GM18520 (cell line): ENCODE measurements at regions not wholly inside any gene's neighbourhood (a gene's known extent, or its start where the extent isn't known, plus 50 kb on each side); places are given as distances from the start of the nearest gene placed in this dataset.
A peak's percentile ranks its signal among the peaks of the same experiment; 100 is the strongest.
"Not testable (repeated sequence)": the region's sequence is repeated elsewhere in the genome, so short reads cannot be mapped to it uniquely, and the experiment has no call there.

ENCODE experiments used
- ATAC-seq: cut with Tn5 transposase; IDR thresholded peaks from one replicate; pipeline ENCODE4 v1.9.1; 2021; ENCODE audit not compliant: unreplicated experiment

GRCh38 chr6:144528743-144529425 lies 243.7 kb downstream of the UTRN start:
- no peak for ATAC-seq

- ATAC-seq = no peak
These were observed 245.0 kb downstream of the UTRN start for GRCh38 chr6:144530118-144530517.

GRCh38 chr6:144532238-144532637 lies 247.1 kb downstream of the UTRN start:
- ATAC-seq = not testable (repeated sequence)

GRCh38 chr6:144534180-144534579 lies 249.0 kb downstream of the UTRN start:
- ATAC-seq = no peak

GRCh38 chr6:144535630-144536029 lies 250.5 kb downstream of the UTRN start:
- no peak for ATAC-seq

GRCh38 chr6:144536079-144536478 lies 250.9 kb downstream of the UTRN start:
- no peak for ATAC-seq

DNA sequence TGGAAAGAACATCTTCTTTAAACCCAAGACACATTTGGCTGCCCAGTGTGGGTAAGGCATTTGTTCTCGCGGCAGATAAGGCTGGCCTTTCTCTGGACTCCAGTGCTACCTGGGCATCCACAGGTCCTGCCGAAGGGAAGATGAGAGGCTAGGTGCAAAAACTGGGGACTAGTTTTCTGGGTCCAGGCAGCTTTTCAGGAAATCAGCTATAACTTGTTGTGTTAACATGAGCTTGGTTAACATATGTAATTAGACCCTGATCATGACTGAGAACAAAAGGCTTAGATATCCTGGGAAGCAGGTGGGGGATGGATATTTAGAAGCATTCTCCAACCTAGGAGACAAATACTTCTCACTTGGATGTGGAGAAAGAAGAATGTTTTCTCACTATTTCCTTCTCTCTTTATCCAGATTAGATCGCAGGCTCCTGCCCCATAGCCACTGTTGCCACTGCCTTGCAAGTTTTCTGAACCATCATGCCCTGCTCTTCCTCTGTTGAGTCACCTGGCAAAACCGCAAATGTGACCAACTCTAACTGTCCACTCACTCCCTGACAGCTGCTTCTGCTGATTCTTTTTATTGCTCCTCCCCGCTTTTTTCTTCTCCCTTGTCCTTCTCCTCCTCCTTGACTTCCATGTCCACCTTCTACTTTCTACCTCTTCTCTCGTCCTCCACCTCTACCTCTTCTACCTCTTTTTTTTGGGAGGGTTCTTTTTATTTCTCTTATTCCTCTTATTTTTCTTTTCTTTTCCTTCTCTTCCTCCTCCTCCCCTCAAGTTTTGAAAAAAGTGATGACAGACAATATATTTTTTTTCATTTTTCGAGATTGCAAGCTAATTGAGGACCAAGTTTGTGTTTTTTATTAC lies 258.1 kb downstream of the UTRN start:
- no peak for ATAC-seq

- peak; percentile 82 for ATAC-seq
These were observed 259.2 kb downstream of the UTRN start for GRCh38 chr6:144544266-144544830.

GRCh38 chr6:144546807-144547206 lies 261.7 kb downstream of the UTRN start:
- no peak for ATAC-seq

GRCh38 chr6:144547409-144547808 lies 262.3 kb downstream of the UTRN start:
- no peak for ATAC-seq

- no peak for ATAC-seq
These were observed 263.4 kb downstream of the UTRN start for GRCh38 chr6:144548536-144548935.

DNA sequence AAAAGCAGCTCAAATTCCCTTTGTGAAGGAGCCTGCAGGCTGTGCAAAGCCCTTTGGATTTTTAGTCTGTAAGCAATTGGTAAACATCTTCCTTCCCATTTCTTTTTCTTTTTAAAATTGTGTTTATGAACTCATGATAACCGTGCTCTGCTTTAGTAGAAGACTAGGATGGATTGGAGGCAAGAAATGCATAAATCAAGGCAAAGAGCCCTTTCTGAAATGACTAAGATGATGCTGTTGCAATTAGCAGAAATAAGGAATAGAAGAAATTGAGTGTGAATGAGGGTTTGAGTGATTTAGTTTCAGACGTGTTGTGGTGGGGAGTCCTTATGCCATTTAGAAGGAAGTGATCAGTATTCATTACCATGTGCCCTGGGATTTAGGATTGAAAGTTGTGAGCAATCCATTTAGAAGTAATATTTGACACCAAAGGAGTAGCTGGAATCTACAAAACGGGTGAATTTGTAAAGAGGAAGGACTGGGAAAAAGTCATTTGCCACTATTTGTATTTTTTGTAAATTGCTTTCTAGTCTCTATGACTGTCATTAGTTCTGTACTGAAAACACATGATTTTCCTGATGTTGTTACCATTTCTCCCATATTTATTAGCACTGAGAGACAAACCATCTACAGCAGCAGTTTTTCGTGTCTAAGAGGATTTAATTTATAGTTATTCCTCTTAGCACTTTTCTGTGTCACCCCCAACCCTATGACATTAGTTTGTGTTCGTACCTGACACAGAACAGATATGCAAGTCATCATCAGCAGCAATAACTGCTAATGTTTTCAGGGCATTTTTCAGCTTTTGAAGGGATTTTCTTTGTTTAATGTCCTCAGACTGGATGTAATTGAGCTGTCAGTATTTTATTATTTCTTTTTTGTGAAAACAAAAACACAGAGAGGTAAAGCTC lies 265.0 kb downstream of the UTRN start:
- no peak for ATAC-seq

- ATAC-seq = no peak
These were observed 266.2 kb downstream of the UTRN start for GRCh38 chr6:144551339-144551738.

- ATAC-seq = no peak
These were observed 269.9 kb downstream of the UTRN start for GRCh38 chr6:144555066-144555465.

DNA sequence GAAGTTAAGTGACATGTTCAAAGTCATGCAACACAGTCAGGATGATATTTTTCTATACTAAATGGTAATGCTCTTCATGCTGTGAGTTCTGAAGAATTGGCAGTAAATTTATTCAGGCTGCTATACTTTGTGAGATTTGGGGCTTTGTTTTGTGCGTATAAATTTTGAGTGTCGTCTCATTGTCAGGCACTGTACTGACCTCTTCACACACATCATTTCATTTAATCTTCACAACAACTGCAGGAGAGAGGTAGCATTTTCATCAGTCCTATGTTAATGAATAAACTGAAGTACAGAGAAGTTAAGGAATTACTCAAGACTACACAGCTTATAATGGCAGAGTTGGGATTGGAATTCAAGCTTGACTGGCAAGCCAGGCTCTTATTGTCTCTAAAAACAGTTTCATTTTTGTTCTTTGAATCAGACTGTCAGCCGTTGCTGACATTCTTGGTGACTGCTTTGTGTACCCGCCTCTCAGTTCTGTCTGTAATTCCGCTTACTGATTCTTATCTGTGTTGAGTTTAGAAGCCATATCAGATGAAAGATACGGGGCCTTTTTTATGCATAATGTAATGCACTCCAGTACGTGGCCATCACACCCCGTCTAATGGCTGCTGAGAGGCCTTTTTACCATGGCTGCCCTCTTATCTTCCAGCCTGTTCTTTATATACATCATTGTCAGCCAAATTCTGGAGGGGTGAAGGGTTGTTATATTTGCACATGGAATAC lies 274.9 kb downstream of the UTRN start:
- ATAC-seq = no peak

GRCh38 chr6:144561455-144562043 lies 276.4 kb downstream of the UTRN start:
- no peak for ATAC-seq

GRCh38 chr6:144564202-144564601 lies 279.1 kb downstream of the UTRN start:
- no peak for ATAC-seq

DNA sequence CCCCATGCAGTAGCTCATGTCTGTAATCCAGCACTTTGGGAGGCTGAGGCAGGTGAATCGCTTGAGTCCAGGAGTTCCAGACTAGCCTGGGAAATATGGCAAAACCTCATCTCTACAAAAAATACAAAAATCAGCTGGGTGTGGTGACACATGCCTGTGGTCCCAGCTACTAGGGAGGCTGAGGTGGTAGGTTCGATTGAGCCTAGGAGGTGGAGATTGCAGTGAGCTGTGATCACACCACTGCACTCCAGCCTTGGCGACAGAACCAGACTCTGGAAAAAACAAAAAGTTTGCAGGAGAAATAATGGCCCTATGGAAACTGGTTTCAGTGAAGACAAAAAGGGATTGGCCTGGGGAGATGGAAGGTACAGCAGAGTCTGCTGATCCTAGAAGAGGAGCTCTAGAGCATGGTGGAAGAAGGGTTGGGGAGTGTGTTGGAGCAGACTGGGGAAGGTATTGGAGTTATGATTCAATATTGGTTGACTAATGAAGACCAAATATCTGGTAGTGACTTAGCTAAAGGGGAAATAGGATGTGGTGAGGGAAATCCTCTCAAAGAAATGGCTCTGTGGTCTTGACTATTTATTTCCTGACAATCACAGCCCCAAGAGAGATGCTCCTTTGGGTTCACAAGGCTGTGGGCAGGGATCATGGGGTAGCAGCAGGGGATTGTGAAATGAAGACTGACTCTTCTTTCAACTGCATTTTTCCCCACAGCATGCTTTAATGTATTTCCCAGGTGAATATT lies 281.9 kb downstream of the UTRN start:
- ATAC-seq = no peak

DNA sequence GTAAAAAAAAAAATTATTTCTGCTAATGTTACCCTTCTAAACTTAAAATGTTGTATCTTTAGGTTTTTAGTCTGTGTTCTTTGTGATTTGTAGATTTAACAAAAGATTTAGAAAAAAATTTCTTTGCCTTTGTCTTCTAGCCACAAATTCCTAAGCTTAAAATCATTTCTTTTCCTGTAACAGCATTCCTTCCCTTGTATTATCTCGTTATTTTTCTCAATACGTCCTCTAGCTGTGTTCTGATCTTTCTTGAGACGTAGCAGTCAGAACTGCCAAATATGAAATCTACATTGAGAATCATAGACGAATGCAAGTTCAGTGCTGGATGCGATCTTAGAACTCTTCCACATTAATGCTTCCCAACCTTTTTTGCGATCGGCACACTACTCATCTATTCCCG lies 283.1 kb downstream of the UTRN start:
- no peak for ATAC-seq
